Activated CD4-positive, alpha-beta T cell treated with anti-CD3 and anti-CD28 coated beads, Interleukin-2, amount 50 U/mL, for 4 hours (primary cell): ENCODE measurements at regions not wholly inside any gene's neighbourhood (a gene's known extent, or its start where the extent isn't known, plus 50 kb on each side); places are given as distances from the start of the nearest gene placed in this dataset.
"Not testable (repeated sequence)": the region's sequence is repeated elsewhere in the genome, so short reads cannot be mapped to it uniquely, and the experiment has no call there.

Source experiments
- DNase-seq, 2 experiments: peaks; one replicate each; pipeline ENCODE4 v3.0.0-alpha.2; 2020

GRCh38 chr2:154961676-154962075 is 263.2 kb downstream of the KCNJ3 start:
- DNase-seq = no peak

GRCh38 chr2:154960802-154961583 is 262.5 kb downstream of the KCNJ3 start:
- no peak for DNase-seq

- no peak for DNase-seq
Observed at GRCh38 chr2:154952346-154952980, 254.0 kb downstream of the KCNJ3 start.

GRCh38 chr2:154947416-154947815 is 248.9 kb downstream of the KCNJ3 start:
- DNase-seq = not testable (repeated sequence)

GRCh38 chr2:154945984-154946383 is 247.5 kb downstream of the KCNJ3 start:
- DNase-seq = no peak

- no peak for DNase-seq
Observed at GRCh38 chr2:154941379-154941778, 242.9 kb downstream of the KCNJ3 start.

- DNase-seq = no peak
Observed at GRCh38 chr2:154934213-154934612, 235.7 kb downstream of the KCNJ3 start.

- no peak for DNase-seq
Observed at GRCh38 chr2:154924531-154924930, 226.0 kb downstream of the KCNJ3 start.

- no peak for DNase-seq
Observed at GRCh38 chr2:154914561-154914960, 216.1 kb downstream of the KCNJ3 start.

- no peak for DNase-seq
Observed at GRCh38 chr2:154912215-154912614, 213.7 kb downstream of the KCNJ3 start.

GRCh38 chr2:154911729-154912128 is 213.2 kb downstream of the KCNJ3 start:
- DNase-seq = no peak

GRCh38 chr2:154910701-154911100 is 212.2 kb downstream of the KCNJ3 start:
- no peak for DNase-seq

- no peak for DNase-seq
Observed at GRCh38 chr2:154908327-154908726, 209.8 kb downstream of the KCNJ3 start.
